Right lobe of liver (tissue), 4 donors: ENCODE measurements at regions not wholly inside any gene's neighbourhood (a gene's known extent, or its start where the extent isn't known, plus 50 kb on each side); places are given as distances from the start of the nearest gene placed in this dataset.

Experiments
- CTCF ChIP-seq, 4 donors: fragments of 200-600 bp in 3 of 4; fragments of 450-650 bp in 1 of 4; IDR thresholded peaks; one replicate each; pipeline versions ENCODE4 v1.5.1 to v1.8.0; 2016 to 2022; ENCODE audit warnings: antibody characterized with exemption in 4 of 4, mild to moderate bottlenecking in 2 of 4
- POLR2A ChIP-seq: fragments of 450-650 bp; IDR thresholded peaks from one replicate; pipeline ENCODE4 v1.6.1; 2017; ENCODE audit warnings: antibody characterized with exemption, mild to moderate bottlenecking
- donor health status: DM: no; HTN: no; CAD: no.
- donor health status: DM: no; HTN: no; CAD: no.
- donor health status: DM: no; HTN: yes; CAD: no.

GRCh38 chr1:14281412-14281811 is 317.1 kb upstream of the KAZN start:
- TF ChIP-seq CTCF (IDR thresholded peaks at IDR 0.05), result no peak
- no peak for TF ChIP-seq POLR2A
